ENCODE measurements at regions not wholly inside any gene's neighbourhood (a gene's known extent, or its start where the extent isn't known, plus 50 kb on each side); places are given as distances from the start of the nearest gene placed in this dataset.
A peak's percentile ranks its signal among the peaks of the same experiment; 100 is the strongest.

DNA sequence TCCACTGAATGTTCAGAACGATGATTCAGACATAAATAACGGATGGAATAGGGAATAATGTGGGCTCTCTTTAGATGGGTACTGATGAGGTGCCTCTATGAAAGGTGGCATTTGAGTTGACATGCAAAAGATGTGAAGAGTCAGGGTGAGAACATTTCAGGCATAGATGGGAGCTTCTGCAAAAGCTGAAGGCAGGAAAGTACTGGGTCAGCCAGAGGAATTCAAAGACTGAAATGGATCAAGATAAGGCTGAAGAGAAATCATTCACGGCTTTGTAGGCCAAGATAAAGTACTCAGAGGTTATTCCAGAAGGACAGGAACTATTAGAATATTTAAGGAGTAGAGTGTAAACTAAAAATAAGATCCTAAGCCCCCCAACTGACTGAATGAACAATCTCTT, 189.6 kb upstream of the MCTP2 start:
- Histone ChIP-seq H3K4me3 (no peak overlapping the region), H3K9me3 (peaks cover 0 to 6% (median 0%) of the 10 kb centered on the region in 12 donors), H3K4me1 (no peaks in the 10 kb centered on the region), H3K27ac (no peak overlapping the region), H3K27me3 (no peaks in the 10 kb centered on the region), H3K36me3 (no peaks in the 10 kb centered on the region)
- ATAC-seq (no peak), DNase-seq (no peak)
- TF ChIP-seq POLR2A (IDR thresholded peaks at IDR 0.05): no peak
- TF ChIP-seq, protein P1, sequence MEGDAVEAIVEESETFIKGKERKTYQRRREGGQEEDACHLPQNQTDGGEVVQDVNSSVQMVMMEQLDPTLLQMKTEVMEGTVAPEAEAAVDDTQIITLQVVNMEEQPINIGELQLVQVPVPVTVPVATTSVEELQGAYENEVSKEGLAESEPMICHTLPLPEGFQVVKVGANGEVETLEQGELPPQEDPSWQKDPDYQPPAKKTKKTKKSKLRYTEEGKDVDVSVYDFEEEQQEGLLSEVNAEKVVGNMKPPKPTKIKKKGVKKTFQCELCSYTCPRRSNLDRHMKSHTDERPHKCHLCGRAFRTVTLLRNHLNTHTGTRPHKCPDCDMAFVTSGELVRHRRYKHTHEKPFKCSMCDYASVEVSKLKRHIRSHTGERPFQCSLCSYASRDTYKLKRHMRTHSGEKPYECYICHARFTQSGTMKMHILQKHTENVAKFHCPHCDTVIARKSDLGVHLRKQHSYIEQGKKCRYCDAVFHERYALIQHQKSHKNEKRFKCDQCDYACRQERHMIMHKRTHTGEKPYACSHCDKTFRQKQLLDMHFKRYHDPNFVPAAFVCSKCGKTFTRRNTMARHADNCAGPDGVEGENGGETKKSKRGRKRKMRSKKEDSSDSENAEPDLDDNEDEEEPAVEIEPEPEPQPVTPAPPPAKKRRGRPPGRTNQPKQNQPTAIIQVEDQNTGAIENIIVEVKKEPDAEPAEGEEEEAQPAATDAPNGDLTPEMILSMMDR (IDR thresholded peaks at IDR 0.05): no peak
- 56 to 61% (median 58%) methylated on average over 3 of the region's 3 CpGs for WGBS, 4 donors
- intact Hi-C loops (cut with DNase I): no loop called here

DNA sequence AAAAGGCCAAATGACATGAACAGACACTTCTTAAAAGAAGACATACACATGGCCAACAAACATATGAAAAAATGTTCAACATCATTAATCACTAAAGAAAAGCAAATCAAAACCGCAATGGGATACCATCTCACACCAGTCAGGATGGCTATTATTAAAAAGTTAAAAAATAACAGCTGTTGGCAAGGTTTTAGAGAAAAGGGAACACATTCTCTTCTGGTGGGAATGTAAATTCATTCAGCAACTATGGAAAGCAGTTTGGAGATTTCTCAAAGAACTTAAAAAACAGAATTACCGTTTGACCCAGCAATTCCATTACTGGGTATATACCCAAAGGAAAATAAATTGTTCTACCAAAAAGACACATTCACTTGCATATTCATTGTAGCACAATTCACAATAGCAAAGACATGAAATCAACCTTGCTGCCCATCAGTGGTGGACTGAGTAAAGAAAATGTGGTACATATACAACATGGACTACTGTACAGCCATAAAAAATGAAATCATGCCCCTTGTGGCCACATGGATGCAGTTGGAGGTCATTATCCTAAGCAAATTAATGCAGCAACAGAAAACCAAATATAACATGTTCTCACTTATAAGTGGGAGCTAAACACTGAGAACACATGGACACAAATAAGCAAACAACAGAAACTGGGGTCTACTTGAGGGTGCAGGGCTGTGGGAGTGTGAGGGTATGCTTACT, 190.7 kb upstream of the MCTP2 start:
- TF ChIP-seq POLR2A (IDR thresholded peaks at IDR 0.05): no peak
- TF ChIP-seq, protein P1 (IDR thresholded peaks at IDR 0.05): peak in 1 of 12 donors; percentile 11
- Histone ChIP-seq H3K4me3 (no peak overlapping the region), H3K4me1 (no peaks in the 10 kb centered on the region), H3K9me3 (peaks cover 0 to 6% (median 0%) of the 10 kb centered on the region in 12 donors), H3K36me3 (no peaks in the 10 kb centered on the region), H3K27me3 (no peaks in the 10 kb centered on the region), H3K27ac (no peak overlapping the region)
- ATAC-seq (no peak), DNase-seq (no peak)
- intact Hi-C loops (cut with DNase I): no loop called here
- 85 to 92% (median 88%) methylated on average over 2 of the region's 2 CpGs for WGBS, 4 donors

DNA sequence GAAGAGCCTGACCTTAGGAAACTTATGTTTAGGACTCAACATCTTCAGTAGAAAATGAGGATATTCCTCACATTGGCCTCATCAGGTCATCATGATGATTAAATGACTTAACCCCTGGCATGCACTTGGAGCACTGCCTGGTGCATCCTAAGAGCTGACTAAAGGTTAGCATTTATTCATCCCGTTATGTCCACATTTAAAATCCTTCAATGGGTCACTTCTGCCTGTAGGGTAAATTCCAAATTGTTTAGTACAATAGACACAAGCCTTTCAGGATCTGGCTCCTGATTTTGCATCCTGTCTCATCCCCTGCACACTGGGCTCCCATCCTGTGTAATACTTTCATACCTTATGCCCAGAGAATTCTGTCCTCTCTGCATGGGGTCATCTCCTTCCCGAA, 195.2 kb upstream of the MCTP2 start:
- Histone ChIP-seq H3K4me1 (no peaks in the 10 kb centered on the region), H3K36me3 (no peaks in the 10 kb centered on the region), H3K27me3 (peaks cover 0 to 5% (median 0%) of the 10 kb centered on the region in 9 donors), H3K9me3 (no peaks in the 10 kb centered on the region), H3K4me3 (no peak overlapping the region), H3K27ac (no peak overlapping the region)
- no peak for ATAC-seq
- DNase-seq: no peak
- intact Hi-C loops (cut with DNase I): no loop called here
- 73 to 79% (median 75%) methylated on average over 2 of the region's 2 CpGs for WGBS, 4 donors
- TF ChIP-seq, protein P1 (IDR thresholded peaks at IDR 0.05): no peak
- TF ChIP-seq POLR2A (IDR thresholded peaks at IDR 0.05): no peak

DNA sequence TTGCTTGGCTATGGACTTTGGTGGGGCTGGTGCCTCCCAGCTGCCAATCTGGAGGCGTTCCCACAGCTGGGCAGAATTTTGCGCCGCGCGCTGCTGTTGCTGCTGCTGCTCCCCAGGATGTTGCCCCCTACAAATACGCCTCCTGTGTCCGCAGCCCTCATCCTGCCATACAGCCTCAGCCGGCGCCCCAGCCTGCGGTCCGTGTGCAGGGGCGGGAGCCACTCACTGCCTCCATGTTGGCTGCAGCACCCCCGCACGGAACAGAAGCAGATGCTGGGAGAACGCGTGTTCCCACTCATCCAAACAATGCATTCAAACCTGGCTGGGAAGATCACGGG, 197.7 kb upstream of the MCTP2 start:
- H3K27ac ChIP-seq: no peak overlapping the region
- no peaks in the 10 kb centered on the region for H3K4me1 ChIP-seq
- TF ChIP-seq, protein P1 (IDR thresholded peaks at IDR 0.05): no peak
- no peak for TF ChIP-seq POLR2A (IDR thresholded peaks at IDR 0.05)
- H3K27me3 ChIP-seq: peaks cover 0 to 5% (median 0%) of the 10 kb centered on the region in 9 donors
- no peaks in the 10 kb centered on the region for H3K9me3 ChIP-seq
- DNase-seq: no peak
- intact Hi-C loops (cut with DNase I): no loop called here
- H3K4me3 ChIP-seq: no peak overlapping the region
- WGBS, 4 donors: 89 to 94% (median 92%) methylated on average over 17 of the region's 17 CpGs
- H3K36me3 ChIP-seq: no peaks in the 10 kb centered on the region
- no peak for ATAC-seq
